ENCODE measurements at regions not wholly inside any gene's neighbourhood (a gene's known extent, or its start where the extent isn't known, plus 50 kb on each side); places are given as distances from the start of the nearest gene placed in this dataset.

GRCh38 chr12:118467641-118468305 lies 91.4 kb downstream of the SUDS3 start:
- H3K79me2 ChIP-seq, result no peaks in the 10 kb centered on the region
- H3K4me2 ChIP-seq (ENCODE audit: low read length), result no peak overlapping the region
- no peak for TF ChIP-seq CTCF (IDR thresholded peaks at IDR 0.05)

GRCh38 chr12:118472940-118473339 lies 96.6 kb downstream of the SUDS3 start:
- no peaks in the 10 kb centered on the region for H3K27me3 ChIP-seq (ENCODE audit: control insufficient read depth, insufficient read depth, low read length)
- no peaks in the 10 kb centered on the region for H3K9me3 ChIP-seq (ENCODE audit: control insufficient read depth, low read length)
- no peak overlapping the region for H3K27ac ChIP-seq
- no peaks in the 10 kb centered on the region for H3K36me3 ChIP-seq (ENCODE audit: control insufficient read depth, insufficient read depth, low read length)
- no peak for TF ChIP-seq CTCF (IDR thresholded peaks at IDR 0.05)
- no peaks in the 10 kb centered on the region for H3K79me2 ChIP-seq
- H2AFZ ChIP-seq, result no peak overlapping the region
- H3K4me1 ChIP-seq, result no peaks in the 10 kb centered on the region
- H3K4me2 ChIP-seq (ENCODE audit: low read length), result no peak overlapping the region
- no peak overlapping the region for H3K4me3 ChIP-seq (ENCODE audit: low read depth, low read length)
- H3K9ac ChIP-seq, result no peak overlapping the region

More at GRCh38 chr12:118467641-118468305, 91.4 kb downstream of the SUDS3 start:
- no peak overlapping the region for H3K4me3 ChIP-seq (ENCODE audit: low read depth, low read length)
- no peak overlapping the region for H2AFZ ChIP-seq
- H3K27ac ChIP-seq, result no peak overlapping the region
- no peaks in the 10 kb centered on the region for H3K36me3 ChIP-seq (ENCODE audit: control insufficient read depth, insufficient read depth, low read length)
- H3K9me3 ChIP-seq (ENCODE audit: control insufficient read depth, low read length), result no peaks in the 10 kb centered on the region
- H3K27me3 ChIP-seq (ENCODE audit: control insufficient read depth, insufficient read depth, low read length), result no peaks in the 10 kb centered on the region
- no peaks in the 10 kb centered on the region for H3K4me1 ChIP-seq
- H3K9ac ChIP-seq, result no peak overlapping the region

GRCh38 chr12:118480235-118480634 lies 103.9 kb downstream of the SUDS3 start:
- H3K9me3 ChIP-seq (ENCODE audit: control insufficient read depth, low read length), result no peaks in the 10 kb centered on the region
- no peak overlapping the region for H3K4me2 ChIP-seq (ENCODE audit: low read length)
- no peaks in the 10 kb centered on the region for H3K27me3 ChIP-seq (ENCODE audit: control insufficient read depth, insufficient read depth, low read length)
- H3K36me3 ChIP-seq (ENCODE audit: control insufficient read depth, insufficient read depth, low read length), result no peaks in the 10 kb centered on the region
- TF ChIP-seq CTCF (IDR thresholded peaks at IDR 0.05), result no peak
- no peak overlapping the region for H3K27ac ChIP-seq
- H3K4me3 ChIP-seq (ENCODE audit: low read depth, low read length), result no peak overlapping the region
- no peaks in the 10 kb centered on the region for H3K4me1 ChIP-seq
- no peak overlapping the region for H2AFZ ChIP-seq
- no peaks in the 10 kb centered on the region for H3K79me2 ChIP-seq
- H3K9ac ChIP-seq, result no peak overlapping the region

GRCh38 chr12:118488034-118488433 lies 111.7 kb downstream of the SUDS3 start:
- Histone ChIP-seq H3K4me3 (ENCODE audit: low read depth, low read length) (no peak overlapping the region), H3K36me3 (ENCODE audit: control insufficient read depth, insufficient read depth, low read length) (no peaks in the 10 kb centered on the region), H3K9me3 (ENCODE audit: control insufficient read depth, low read length) (peaks cover 3% of the 10 kb centered on the region), H3K4me1 (no peaks in the 10 kb centered on the region), H3K4me2 (ENCODE audit: low read length) (no peak overlapping the region), H3K9ac (no peak overlapping the region), H3K27me3 (ENCODE audit: control insufficient read depth, insufficient read depth, low read length) (no peaks in the 10 kb centered on the region), H3K79me2 (no peaks in the 10 kb centered on the region), H3K27ac (no peak overlapping the region), H2AFZ (no peak overlapping the region)
- no peak for TF ChIP-seq CTCF (IDR thresholded peaks at IDR 0.05)

- Histone ChIP-seq H2AFZ (no peak overlapping the region), H3K4me3 (ENCODE audit: low read depth, low read length) (no peak overlapping the region), H3K4me2 (ENCODE audit: low read length) (no peak overlapping the region), H3K9ac (no peak overlapping the region), H3K36me3 (ENCODE audit: control insufficient read depth, insufficient read depth, low read length) (no peaks in the 10 kb centered on the region), H3K27ac (no peak overlapping the region), H3K27me3 (ENCODE audit: control insufficient read depth, insufficient read depth, low read length) (no peaks in the 10 kb centered on the region), H3K4me1 (no peaks in the 10 kb centered on the region), H3K9me3 (ENCODE audit: control insufficient read depth, low read length) (peaks cover 2% of the 10 kb centered on the region), H3K79me2 (no peaks in the 10 kb centered on the region)
- no peak for TF ChIP-seq CTCF (IDR thresholded peaks at IDR 0.05)
Measured at GRCh38 chr12:118493962-118494361, 117.6 kb downstream of the SUDS3 start.
